ENCODE measurements at regions not wholly inside any gene's neighbourhood (a gene's known extent, or its start where the extent isn't known, plus 50 kb on each side); places are given as distances from the start of the nearest gene placed in this dataset.

- no peaks in the 10 kb centered on the region for H3K9me3 ChIP-seq (ENCODE audit: control insufficient read depth in 4 of 4, low read length in 3 of 4)
- TF ChIP-seq FOXA1 (IDR thresholded peaks at IDR 0.05) = no peak
- TF ChIP-seq HNF4A (conservative IDR thresholded peaks at IDR 0.05) = peak; percentile 32 to 33
- TF ChIP-seq RAD21 (IDR thresholded peaks at IDR 0.05) = no peak
- TF ChIP-seq FOXA2 (IDR thresholded peaks at IDR 0.05) = peak; percentile 31
- no peak for DNase-seq (ENCODE audit: low spot score)
Observed at GRCh38 chr2:211181626-211182025, 625.2 kb downstream of the CPS1 start.

GRCh38 chr2:211187602-211188001 lies 631.2 kb downstream of the CPS1 start:
- no peak overlapping the region for H3K27ac ChIP-seq (ENCODE audit: low read depth in 1 of 2, low read length in 2 of 2)
- H3K9me3 ChIP-seq (ENCODE audit: control insufficient read depth in 4 of 4, low read length in 3 of 4) = no peaks in the 10 kb centered on the region
- DNase-seq (ENCODE audit: low spot score) = no peak
- no peak overlapping the region for H3K4me3 ChIP-seq (ENCODE audit: low read depth in 1 of 3, low read length in 3 of 3)
- H3K27me3 ChIP-seq (ENCODE audit: control insufficient read depth in 4 of 4, insufficient read depth in 4 of 4, low read length in 3 of 4) = no peaks in the 10 kb centered on the region
- no peaks in the 10 kb centered on the region for H3K36me3 ChIP-seq (ENCODE audit: control insufficient read depth in 4 of 4, insufficient read depth in 3 of 4, low read depth in 1 of 4, low read length in 3 of 4)
- H3K9ac ChIP-seq (ENCODE audit: low read depth in 1 of 2, low read length in 2 of 2) = no peak overlapping the region
- TF ChIP-seq JUND (IDR thresholded peaks at IDR 0.05) (no peak), CTCF (IDR thresholded peaks at IDR 0.05; ENCODE audit: low read depth, low read length, missing input control) (no peak), SP1 (IDR thresholded peaks at IDR 0.05) (no peak), GABPA (IDR thresholded peaks at IDR 0.05 in 1 of 2, conservative IDR thresholded peaks at IDR 0.05 in 1 of 2) (no peak), YY1 (IDR thresholded peaks at IDR 0.05) (no peak), HNF4G (IDR thresholded peaks at IDR 0.05) (no peak), EGR1 (IDR thresholded peaks at IDR 0.05; ENCODE audit: low read depth in 2 of 2) (no peak), FOXA1 (IDR thresholded peaks at IDR 0.05) (no peak), FOXA2 (IDR thresholded peaks at IDR 0.05) (no peak), RAD21 (IDR thresholded peaks at IDR 0.05) (no peak)
- no peaks in the 10 kb centered on the region for H3K4me1 ChIP-seq (ENCODE audit: control insufficient read depth in 4 of 4, insufficient read depth in 4 of 4, low read length in 3 of 4)

More at GRCh38 chr2:211181626-211182025, 625.2 kb downstream of the CPS1 start:
- no peaks in the 10 kb centered on the region for H3K36me3 ChIP-seq (ENCODE audit: control insufficient read depth in 4 of 4, insufficient read depth in 3 of 4, low read depth in 1 of 4, low read length in 3 of 4)
- WGBS = 32% methylated on average over 5 of the region's 5 CpGs
- no peaks in the 10 kb centered on the region for H3K27me3 ChIP-seq (ENCODE audit: control insufficient read depth in 4 of 4, insufficient read depth in 4 of 4, low read length in 3 of 4)
- no peak overlapping the region for H3K4me3 ChIP-seq (ENCODE audit: low read depth in 1 of 3, low read length in 3 of 3)
- H3K27ac ChIP-seq (ENCODE audit: low read depth in 1 of 2, low read length in 2 of 2) = no peak overlapping the region
- H3K4me1 ChIP-seq (ENCODE audit: control insufficient read depth in 4 of 4, insufficient read depth in 4 of 4, low read length in 3 of 4) = peaks cover 0 to 10% (median 5%) of the 10 kb centered on the region in 4 donors
- no peak overlapping the region for H3K9ac ChIP-seq (ENCODE audit: low read depth in 1 of 2, low read length in 2 of 2)

GRCh38 chr2:211203986-211204385 lies 647.6 kb downstream of the CPS1 start:
- DNase-seq (ENCODE audit: low spot score) = no peak
- H3K27me3 ChIP-seq (ENCODE audit: control insufficient read depth in 4 of 4, insufficient read depth in 4 of 4, low read length in 3 of 4) = no peaks in the 10 kb centered on the region

More at GRCh38 chr2:211203986-211204385, 647.6 kb downstream of the CPS1 start:
- no peak overlapping the region for H3K9ac ChIP-seq (ENCODE audit: low read depth in 1 of 2, low read length in 2 of 2)
- no peaks in the 10 kb centered on the region for H3K9me3 ChIP-seq (ENCODE audit: control insufficient read depth in 4 of 4, low read length in 3 of 4)
- H3K4me1 ChIP-seq (ENCODE audit: control insufficient read depth in 4 of 4, insufficient read depth in 4 of 4, low read length in 3 of 4) = no peaks in the 10 kb centered on the region
- H3K36me3 ChIP-seq (ENCODE audit: control insufficient read depth in 4 of 4, insufficient read depth in 3 of 4, low read depth in 1 of 4, low read length in 3 of 4) = no peaks in the 10 kb centered on the region
- H3K4me3 ChIP-seq (ENCODE audit: low read depth in 1 of 3, low read length in 3 of 3) = no peak overlapping the region
- TF ChIP-seq YY1 (IDR thresholded peaks at IDR 0.05) (no peak), RXRA (IDR thresholded peaks at IDR 0.05) (no peak), JUND (IDR thresholded peaks at IDR 0.05) (no peak), HNF4G (IDR thresholded peaks at IDR 0.05) (no peak), CTCF (IDR thresholded peaks at IDR 0.05; ENCODE audit: low read depth, low read length, missing input control) (no peak), GABPA (IDR thresholded peaks at IDR 0.05 in 1 of 2, conservative IDR thresholded peaks at IDR 0.05 in 1 of 2) (no peak), NR2F2 (IDR thresholded peaks at IDR 0.05) (no peak), REST (IDR thresholded peaks at IDR 0.05) (no peak), SP1 (IDR thresholded peaks at IDR 0.05) (no peak), RAD21 (IDR thresholded peaks at IDR 0.05) (no peak), FOXA1 (IDR thresholded peaks at IDR 0.05) (no peak), TAF1 (conservative IDR thresholded peaks at IDR 0.05) (no peak), ZBTB33 (IDR thresholded peaks at IDR 0.05) (no peak), HNF4A (conservative IDR thresholded peaks at IDR 0.05) (no peak), ATF3 (IDR thresholded peaks at IDR 0.05) (no peak), MAX (IDR thresholded peaks at IDR 0.05) (no peak)
- no peak overlapping the region for H3K27ac ChIP-seq (ENCODE audit: low read depth in 1 of 2, low read length in 2 of 2)

Measured in liver (tissue), 8 donors.